GM12878 (cell line): ENCODE measurements at regions not wholly inside any gene's neighbourhood (a gene's known extent, or its start where the extent isn't known, plus 50 kb on each side); places are given as distances from the start of the nearest gene placed in this dataset.

Experiments
- ATAC-seq: fragments of 200-7000 bp; cut with Tn5 transposase; 3 replicates; pipeline ENCODE4 v1.9.1; 2020; ENCODE audit warnings: mild to moderate bottlenecking, moderate library complexity
- BruUV-seq: library from RNA; stranded (reverse); fragments of 400-500 nt; replicated peaks from 2 replicates; lab custom pipeline; 2021; lab: Mats Ljungman, UMichigan
- CTCF ChIA-PET: fragments of 300-600 bp; sonication (Branson Sonifier 250); formaldehyde crosslinking; extraction: SDS; loops from one replicate; lab custom pipeline; 2021; ENCODE audit warnings: inconsistent platforms; lab: Yijun Ruan, JAX
- POLR2A ChIA-PET: fragments of 350-600 bp; formaldehyde crosslinking; extraction: SDS; loops from one replicate; lab custom pipeline; 2021; ENCODE audit warnings: inconsistent platforms; lab: Charles Lee
- RAD21 ChIA-PET: fragments of 300-600 bp; sonication (Branson Sonifier 250); formaldehyde crosslinking; loops from one replicate; lab custom pipeline; 2023; ENCODE audit warnings: antibody characterized with exemption; ENCODE audit not compliant: unreplicated experiment; lab: Charles Lee
- SMC1A ChIA-PET: fragments of 300-600 bp; sonication (Branson Sonifier 250); formaldehyde crosslinking; loops from one replicate; lab custom pipeline; 2023; ENCODE audit not compliant: unreplicated experiment, uncharacterized antibody; lab: Charles Lee
- DNase-seq: peaks from one replicate; pipeline ENCODE4 v3.0.0-alpha.2; 2011; ENCODE audit warnings: low read depth, low spot score
- FAIRE-seq: peaks from 3 replicates; lab custom pipeline; 2011; peaks lifted over from hg19 to GRCh38; lab: Jason Lieb, UNC
- H2AFZ ChIP-seq: 2 replicates; pipeline ENCODE4 v1.6.0; 2011; ENCODE audit warnings: low read depth, low read length, control low read depth; ENCODE audit not compliant: control insufficient read depth
- H3K27ac ChIP-seq: 2 replicates; pipeline ENCODE4 v1.5.1; 2011; ENCODE audit warnings: control low read depth; ENCODE audit not compliant: control insufficient read depth, insufficient read depth
- H3K27me3 ChIP-seq, 2 experiments: replicated peaks in 1 of 2; 2 replicates each; pipeline versions ENCODE4 v1.6.0 to v1.6.1; 2011; ENCODE audit warnings: low read length in 1 of 2; ENCODE audit not compliant: control insufficient read depth in 2 of 2, insufficient read depth in 2 of 2
- H3K36me3 ChIP-seq, 2 experiments: 2 replicates each; pipeline ENCODE4 v1.5.1; 2011; ENCODE audit warnings: low read length in 1 of 2; ENCODE audit not compliant: control insufficient read depth in 2 of 2, insufficient read depth in 2 of 2
- H3K4me1 ChIP-seq: 2 replicates; pipeline ENCODE4 v1.6.1; 2011; ENCODE audit warnings: mild to moderate bottlenecking, low read length, moderate library complexity, mixed read lengths; ENCODE audit not compliant: control insufficient read depth, insufficient read depth
- H3K4me2 ChIP-seq: 2 replicates; pipeline ENCODE4 v1.6.0; 2011; ENCODE audit warnings: control low read depth; ENCODE audit not compliant: control insufficient read depth, insufficient read depth
- H3K4me3 ChIP-seq: fragments of 200-600 bp; sonication (generic); 2 replicates; pipeline ENCODE4 v1.5.1; 2016
- H3K79me2 ChIP-seq: 2 replicates; pipeline ENCODE4 v1.6.0; 2011; ENCODE audit warnings: low read length; ENCODE audit not compliant: control insufficient read depth, insufficient read depth
- H3K9ac ChIP-seq: 2 replicates; pipeline ENCODE4 v1.8.0; 2011; ENCODE audit warnings: low read length, control low read depth, mixed read lengths; ENCODE audit not compliant: control insufficient read depth, insufficient read depth
- H3K9me3 ChIP-seq: replicated peaks from 3 replicates; pipeline ENCODE4 v1.5.1; 2011; ENCODE audit warnings: mild to moderate bottlenecking, low read length; ENCODE audit not compliant: control insufficient read depth, insufficient read depth
- H4K20me1 ChIP-seq: 2 replicates; pipeline ENCODE4 v1.6.0; 2011; ENCODE audit not compliant: control insufficient read depth, insufficient read depth
- CEBPB ChIP-seq, 2 experiments: fragments of 150-350 bp in 1 of 2; IDR thresholded peaks; 2 replicates each; pipeline ENCODE4 v1.6.1; 2012 to 2014; ENCODE audit warnings: low read depth in 2 of 2, low read length in 2 of 2, borderline replicate concordance in 1 of 2, inconsistent platforms in 1 of 2
- FOXM1 ChIP-seq: IDR thresholded peaks from 2 replicates; pipeline ENCODE4 v1.6.1; 2012; ENCODE audit warnings: low read depth, mild to moderate bottlenecking, inconsistent platforms, low read length, moderate library complexity
- GATAD2B ChIP-seq: fragments of 450-650 bp; conservative IDR thresholded peaks from 2 replicates; pipeline ENCODE4 v1.6.1; 2017; ENCODE audit warnings: low read depth, mild to moderate bottlenecking, moderate library complexity
- HDGF ChIP-seq: fragments of 450-650 bp; IDR thresholded peaks from 2 replicates; pipeline ENCODE4 v1.6.1; 2016; ENCODE audit warnings: antibody characterized with exemption
- SMAD1 ChIP-seq: fragments of 450-650 bp; IDR thresholded peaks from 2 replicates; pipeline ENCODE4 v1.6.1; 2018; ENCODE audit warnings: mild to moderate bottlenecking, low read depth; ENCODE audit not compliant: partially characterized antibody
- TARDBP ChIP-seq: IDR thresholded peaks from 2 replicates; pipeline ENCODE4 v1.6.1; 2016; ENCODE audit warnings: borderline replicate concordance
- WRNIP1 ChIP-seq: IDR thresholded peaks from 2 replicates; pipeline ENCODE4 v1.6.1; 2011; ENCODE audit warnings: low read depth, low read length, improper control_type of control experiment, borderline replicate concordance
- ZBED1 ChIP-seq: IDR thresholded peaks from 2 replicates; pipeline ENCODE4 v1.6.1; 2016; ENCODE audit warnings: borderline replicate concordance
- ZNF207 ChIP-seq: fragments of 450-650 bp; IDR thresholded peaks from 2 replicates; pipeline ENCODE4 v1.6.1; 2014; ENCODE audit warnings: antibody characterized with exemption, mild to moderate bottlenecking, borderline replicate concordance
- ZNF217 ChIP-seq: fragments of 450-650 bp; IDR thresholded peaks from 2 replicates; pipeline ENCODE4 v1.6.1; 2017; ENCODE audit warnings: antibody characterized with exemption, mild to moderate bottlenecking
- in situ Hi-C: fragments of 300-500 bp; cut with MboI; formaldehyde crosslinking; loops from 9 replicates; pipeline ENCODE4 v1.14.3; 2018; ENCODE audit warnings: mixed read lengths
- intact Hi-C: fragments of 100-400 bp; cut with micrococcal nuclease; formaldehyde crosslinking; loops from one replicate; pipeline ENCODE4 v1.14.2; 2022; ENCODE audit not compliant: unreplicated experiment
- TF ChIP-seq, protein P1 (sequence below): fragments of 150-350 bp; IDR thresholded peaks from 2 replicates; pipeline ENCODE4 v1.6.1; 2016; ENCODE audit warnings: low read depth, low read length
- TF ChIP-seq, protein P2 (sequence below): fragments of 450-650 bp; IDR thresholded peaks from 2 replicates; pipeline ENCODE4 v1.6.1; 2016; ENCODE audit warnings: mild to moderate bottlenecking
- TF ChIP-seq, protein P3 (sequence below): fragments of 450-650 bp; formaldehyde crosslinking; IDR thresholded peaks from 2 replicates; pipeline ENCODE4 v1.4.0; 2022; ENCODE audit warnings: mild to moderate bottlenecking, moderate library complexity
- TF ChIP-seq, protein P4 (sequence below): IDR thresholded peaks from 2 replicates; pipeline ENCODE4 v1.6.1; 2012; ENCODE audit warnings: low read depth, low read length, improper control_type of control experiment

DNA sequence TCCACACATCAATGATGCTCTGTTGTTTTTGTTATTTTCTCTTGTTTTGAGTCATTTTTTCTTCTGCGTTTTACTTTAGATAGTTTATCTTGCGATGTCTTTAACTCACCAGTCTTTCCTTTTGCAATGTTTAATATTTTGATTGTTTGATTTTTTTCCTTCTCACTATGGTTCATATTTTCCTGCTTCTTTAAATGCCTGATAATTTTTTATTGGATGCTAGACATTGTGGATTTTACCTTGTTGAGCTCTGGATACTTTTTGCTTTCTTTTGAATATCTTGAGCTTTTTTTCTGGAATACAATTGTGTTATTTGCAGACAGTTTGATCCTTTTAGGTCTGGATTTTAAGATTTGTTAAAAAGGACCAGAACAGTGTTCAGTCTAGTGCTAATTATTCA, 55.2 kb upstream of the GAS1 start (continued):
- TF ChIP-seq CEBPB (IDR thresholded peaks at IDR 0.05; ENCODE audit: borderline replicate concordance in 1 of 2, low read depth in 2 of 2, low read length in 2 of 2) (no peak), TARDBP (no peak), GATAD2B (no peak)
- TF ChIP-seq, protein P1, sequence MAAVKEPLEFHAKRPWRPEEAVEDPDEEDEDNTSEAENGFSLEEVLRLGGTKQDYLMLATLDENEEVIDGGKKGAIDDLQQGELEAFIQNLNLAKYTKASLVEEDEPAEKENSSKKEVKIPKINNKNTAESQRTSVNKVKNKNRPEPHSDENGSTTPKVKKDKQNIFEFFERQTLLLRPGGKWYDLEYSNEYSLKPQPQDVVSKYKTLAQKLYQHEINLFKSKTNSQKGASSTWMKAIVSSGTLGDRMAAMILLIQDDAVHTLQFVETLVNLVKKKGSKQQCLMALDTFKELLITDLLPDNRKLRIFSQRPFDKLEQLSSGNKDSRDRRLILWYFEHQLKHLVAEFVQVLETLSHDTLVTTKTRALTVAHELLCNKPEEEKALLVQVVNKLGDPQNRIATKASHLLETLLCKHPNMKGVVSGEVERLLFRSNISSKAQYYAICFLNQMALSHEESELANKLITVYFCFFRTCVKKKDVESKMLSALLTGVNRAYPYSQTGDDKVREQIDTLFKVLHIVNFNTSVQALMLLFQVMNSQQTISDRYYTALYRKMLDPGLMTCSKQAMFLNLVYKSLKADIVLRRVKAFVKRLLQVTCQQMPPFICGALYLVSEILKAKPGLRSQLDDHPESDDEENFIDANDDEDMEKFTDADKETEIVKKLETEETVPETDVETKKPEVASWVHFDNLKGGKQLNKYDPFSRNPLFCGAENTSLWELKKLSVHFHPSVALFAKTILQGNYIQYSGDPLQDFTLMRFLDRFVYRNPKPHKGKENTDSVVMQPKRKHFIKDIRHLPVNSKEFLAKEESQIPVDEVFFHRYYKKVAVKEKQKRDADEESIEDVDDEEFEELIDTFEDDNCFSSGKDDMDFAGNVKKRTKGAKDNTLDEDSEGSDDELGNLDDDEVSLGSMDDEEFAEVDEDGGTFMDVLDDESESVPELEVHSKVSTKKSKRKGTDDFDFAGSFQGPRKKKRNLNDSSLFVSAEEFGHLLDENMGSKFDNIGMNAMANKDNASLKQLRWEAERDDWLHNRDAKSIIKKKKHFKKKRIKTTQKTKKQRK: no peak
- TF ChIP-seq, protein P2, sequence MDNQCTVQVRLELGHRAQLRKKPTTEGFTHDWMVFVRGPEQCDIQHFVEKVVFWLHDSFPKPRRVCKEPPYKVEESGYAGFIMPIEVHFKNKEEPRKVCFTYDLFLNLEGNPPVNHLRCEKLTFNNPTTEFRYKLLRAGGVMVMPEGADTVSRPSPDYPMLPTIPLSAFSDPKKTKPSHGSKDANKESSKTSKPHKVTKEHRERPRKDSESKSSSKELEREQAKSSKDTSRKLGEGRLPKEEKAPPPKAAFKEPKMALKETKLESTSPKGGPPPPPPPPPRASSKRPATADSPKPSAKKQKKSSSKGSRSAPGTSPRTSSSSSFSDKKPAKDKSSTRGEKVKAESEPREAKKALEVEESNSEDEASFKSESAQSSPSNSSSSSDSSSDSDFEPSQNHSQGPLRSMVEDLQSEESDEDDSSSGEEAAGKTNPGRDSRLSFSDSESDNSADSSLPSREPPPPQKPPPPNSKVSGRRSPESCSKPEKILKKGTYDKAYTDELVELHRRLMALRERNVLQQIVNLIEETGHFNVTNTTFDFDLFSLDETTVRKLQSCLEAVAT: no peak

DNA sequence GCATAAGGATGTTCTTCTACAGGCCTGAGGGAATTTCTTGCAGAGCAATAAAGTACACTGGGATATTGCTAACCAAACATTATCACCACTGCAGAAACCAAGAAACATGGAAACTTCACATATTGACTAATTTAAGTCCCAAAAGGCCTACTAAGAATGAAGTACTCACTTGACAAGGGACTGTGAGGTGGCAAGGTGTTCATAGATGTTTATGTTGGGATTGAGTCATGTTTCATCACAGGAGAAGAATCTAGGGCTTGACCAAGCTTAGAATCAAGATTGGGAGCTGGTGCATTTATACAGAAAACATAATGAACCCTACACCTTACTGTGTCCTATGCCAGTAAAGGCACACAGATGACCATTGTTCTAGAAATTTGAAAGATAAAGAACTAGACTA, 56.7 kb upstream of the GAS1 start:
- CTCF ChIA-PET: no interaction called here
- no peak overlapping the region for H3K4me2 ChIP-seq
- no peak overlapping the region for H3K9ac ChIP-seq
- RAD21 ChIA-PET: no interaction called here
- H3K4me1 ChIP-seq: no peaks in the 10 kb centered on the region
- no peak overlapping the region for H2AFZ ChIP-seq
- H4K20me1 ChIP-seq: no peaks in the 10 kb centered on the region
- DNase-seq (no peak), ATAC-seq (no peak)
- SMC1A ChIA-PET: no interaction called here
- BruUV-seq: no TSS peak
- H3K4me3 ChIP-seq: no peak overlapping the region
- TF ChIP-seq, protein P3, sequence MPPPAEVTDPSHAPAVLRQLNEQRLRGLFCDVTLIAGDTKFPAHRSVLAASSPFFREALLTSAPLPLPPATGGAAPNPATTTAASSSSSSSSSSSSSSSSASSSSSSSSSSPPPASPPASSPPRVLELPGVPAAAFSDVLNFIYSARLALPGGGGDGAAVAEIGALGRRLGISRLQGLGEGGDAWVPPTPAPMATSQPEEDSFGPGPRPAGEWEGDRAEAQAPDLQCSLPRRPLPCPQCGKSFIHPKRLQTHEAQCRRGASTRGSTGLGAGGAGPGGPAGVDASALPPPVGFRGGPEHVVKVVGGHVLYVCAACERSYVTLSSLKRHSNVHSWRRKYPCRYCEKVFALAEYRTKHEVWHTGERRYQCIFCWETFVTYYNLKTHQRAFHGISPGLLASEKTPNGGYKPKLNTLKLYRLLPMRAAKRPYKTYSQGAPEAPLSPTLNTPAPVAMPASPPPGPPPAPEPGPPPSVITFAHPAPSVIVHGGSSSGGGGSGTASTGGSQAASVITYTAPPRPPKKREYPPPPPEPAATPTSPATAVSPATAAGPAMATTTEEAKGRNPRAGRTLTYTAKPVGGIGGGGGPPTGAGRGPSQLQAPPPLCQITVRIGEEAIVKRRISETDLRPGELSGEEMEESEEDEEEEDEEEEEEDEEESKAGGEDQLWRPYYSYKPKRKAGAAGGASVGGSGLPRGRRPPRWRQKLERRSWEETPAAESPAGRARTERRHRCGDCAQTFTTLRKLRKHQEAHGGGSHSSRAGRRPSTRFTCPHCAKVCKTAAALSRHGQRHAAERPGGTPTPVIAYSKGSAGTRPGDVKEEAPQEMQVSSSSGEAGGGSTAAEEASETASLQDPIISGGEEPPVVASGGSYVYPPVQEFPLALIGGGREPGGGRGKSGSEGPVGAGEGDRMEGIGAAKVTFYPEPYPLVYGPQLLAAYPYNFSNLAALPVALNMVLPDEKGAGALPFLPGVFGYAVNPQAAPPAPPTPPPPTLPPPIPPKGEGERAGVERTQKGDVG (CRISPR knock-in tag): no peak
- TF ChIP-seq ZNF217: no peak
- TF ChIP-seq SMAD1: no peak
- TF ChIP-seq HDGF: no peak
- no peak for TF ChIP-seq FOXM1
- no peak for TF ChIP-seq ZBED1
- no peak for TF ChIP-seq ZNF207
- TF ChIP-seq WRNIP1: no peak
- TF ChIP-seq, protein P4, sequence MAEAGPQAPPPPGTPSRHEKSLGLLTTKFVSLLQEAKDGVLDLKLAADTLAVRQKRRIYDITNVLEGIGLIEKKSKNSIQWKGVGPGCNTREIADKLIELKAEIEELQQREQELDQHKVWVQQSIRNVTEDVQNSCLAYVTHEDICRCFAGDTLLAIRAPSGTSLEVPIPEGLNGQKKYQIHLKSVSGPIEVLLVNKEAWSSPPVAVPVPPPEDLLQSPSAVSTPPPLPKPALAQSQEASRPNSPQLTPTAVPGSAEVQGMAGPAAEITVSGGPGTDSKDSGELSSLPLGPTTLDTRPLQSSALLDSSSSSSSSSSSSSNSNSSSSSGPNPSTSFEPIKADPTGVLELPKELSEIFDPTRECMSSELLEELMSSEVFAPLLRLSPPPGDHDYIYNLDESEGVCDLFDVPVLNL: no peak
- TF ChIP-seq, all 136 proteins: peak for 0
- Histone ChIP-seq H3K36me3 (no peaks in the 10 kb centered on the region), H3K79me2 (no peaks in the 10 kb centered on the region), H3K27me3 (no peaks in the 10 kb centered on the region), H3K9me3 (no peaks in the 10 kb centered on the region), H3K27ac (no peak overlapping the region)
- intact Hi-C loops (no loop called here), in situ Hi-C loops (no loop called here)
- POLR2A ChIA-PET: no interaction called here
- FAIRE-seq: no peak
